ENCODE measurements at regions not wholly inside any gene's neighbourhood (a gene's known extent, or its start where the extent isn't known, plus 50 kb on each side); places are given as distances from the start of the nearest gene placed in this dataset.
A peak's percentile ranks its signal among the peaks of the same experiment; 100 is the strongest.

DNA sequence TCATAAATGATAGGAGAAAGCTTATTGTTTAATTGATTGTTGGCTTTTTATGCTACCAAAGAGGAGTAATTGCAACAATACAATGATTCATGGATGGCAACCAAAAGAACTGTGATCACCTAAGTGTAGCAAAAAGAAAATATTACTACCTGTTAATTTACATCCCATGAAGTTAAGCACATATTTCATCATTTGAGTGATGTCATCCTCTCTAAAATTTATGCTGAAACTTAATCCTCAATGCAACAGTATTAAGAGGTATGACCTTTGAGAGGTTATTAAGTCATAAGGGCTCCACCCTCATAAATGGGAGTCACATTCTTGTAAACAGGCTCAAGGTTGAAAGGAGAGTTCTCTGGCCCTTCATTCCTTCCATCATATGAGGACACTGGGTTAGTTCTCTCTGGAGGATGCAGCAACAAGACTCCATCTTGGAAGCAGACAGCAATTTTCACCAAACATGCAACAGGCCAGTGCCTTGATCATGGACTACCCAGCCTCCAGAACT, 190.6 kb upstream of the GRIK2 start:
- DNase-seq (ENCODE audit: low spot score) = no peak
- no peak for ATAC-seq

DNA sequence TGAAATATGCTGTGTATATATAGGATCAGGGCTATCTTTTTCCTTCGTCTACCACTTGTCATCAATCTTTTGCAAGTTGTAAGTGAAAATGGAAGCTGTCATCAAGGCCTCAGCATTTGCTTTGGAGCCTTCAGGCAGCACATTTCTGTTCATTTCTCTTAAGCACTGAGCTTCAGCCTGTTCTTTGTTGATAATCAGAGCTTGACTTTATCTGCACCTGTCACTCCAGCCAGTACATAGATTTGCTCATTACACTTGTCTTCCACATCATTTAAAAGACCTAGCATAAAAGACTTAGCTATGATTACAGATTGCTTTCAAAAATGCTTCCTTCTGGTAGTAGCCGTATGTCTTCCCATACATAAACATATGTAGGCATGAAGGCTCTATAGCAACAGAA, 189.8 kb upstream of the GRIK2 start:
- no peak for ATAC-seq
- DNase-seq (ENCODE audit: low spot score) = no peak

DNA sequence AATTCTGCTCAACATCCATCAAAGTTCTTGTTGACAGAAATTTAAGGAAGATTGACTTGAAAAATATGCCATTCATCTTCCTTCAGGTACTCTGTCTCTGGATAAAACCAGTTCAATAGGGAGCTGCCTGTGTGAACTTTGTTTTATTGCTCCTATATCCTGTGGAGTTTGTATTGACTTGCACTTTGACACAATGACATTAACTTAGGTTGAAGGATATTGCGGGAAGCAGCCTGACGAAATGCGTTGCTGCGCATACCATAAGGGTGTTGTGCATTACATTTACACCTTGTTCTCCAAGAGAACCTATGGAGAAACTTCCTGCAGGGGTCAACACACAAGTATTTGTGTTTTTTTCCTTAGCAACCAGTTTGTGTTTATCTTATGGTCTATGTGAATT, 185.4 kb upstream of the GRIK2 start:
- DNase-seq (ENCODE audit: low spot score) = no peak

DNA sequence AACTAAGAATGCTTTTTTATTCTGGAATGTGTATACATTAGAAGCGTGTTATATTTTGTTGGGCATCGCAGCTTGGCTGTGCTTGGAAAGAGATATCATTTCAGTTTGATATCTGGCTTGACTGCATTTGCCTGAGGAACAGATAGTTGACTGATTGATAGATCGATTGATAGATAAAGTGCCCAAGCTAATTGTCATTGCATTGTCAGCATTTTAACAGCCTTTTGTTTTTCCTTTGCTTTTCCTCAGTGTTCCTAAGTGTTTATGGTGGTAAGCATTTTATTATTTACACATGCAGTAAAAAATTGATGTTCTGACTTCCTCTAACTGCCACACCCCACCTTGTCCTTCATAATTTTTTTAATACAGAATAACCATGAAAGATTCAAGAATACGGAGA, 180.9 kb upstream of the GRIK2 start:
- ATAC-seq = no peak
- no peak for DNase-seq (ENCODE audit: low spot score)

More for the DNA sequence above, 185.4 kb upstream of the GRIK2 start:
- no peak for ATAC-seq

DNA sequence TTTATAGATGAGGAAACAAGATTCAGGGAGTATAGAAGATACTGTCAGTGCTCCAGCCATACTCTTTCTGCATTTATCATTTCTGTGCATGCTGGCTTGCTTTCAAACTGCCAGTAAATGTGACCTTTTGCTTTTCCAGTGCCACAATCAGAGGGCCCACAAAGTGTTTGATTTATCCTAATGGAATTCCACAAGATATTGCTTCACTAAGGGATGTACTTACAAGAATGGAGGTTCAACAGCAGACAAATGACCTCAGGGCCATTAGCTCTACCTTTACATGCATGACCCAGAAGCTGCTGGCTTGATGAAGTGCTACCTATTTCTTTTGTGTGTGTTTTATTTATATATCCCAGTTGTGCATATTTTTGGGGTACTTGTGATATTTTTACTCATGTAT, 171.5 kb upstream of the GRIK2 start:
- ATAC-seq = no peak
- DNase-seq (ENCODE audit: low spot score) = no peak

DNA sequence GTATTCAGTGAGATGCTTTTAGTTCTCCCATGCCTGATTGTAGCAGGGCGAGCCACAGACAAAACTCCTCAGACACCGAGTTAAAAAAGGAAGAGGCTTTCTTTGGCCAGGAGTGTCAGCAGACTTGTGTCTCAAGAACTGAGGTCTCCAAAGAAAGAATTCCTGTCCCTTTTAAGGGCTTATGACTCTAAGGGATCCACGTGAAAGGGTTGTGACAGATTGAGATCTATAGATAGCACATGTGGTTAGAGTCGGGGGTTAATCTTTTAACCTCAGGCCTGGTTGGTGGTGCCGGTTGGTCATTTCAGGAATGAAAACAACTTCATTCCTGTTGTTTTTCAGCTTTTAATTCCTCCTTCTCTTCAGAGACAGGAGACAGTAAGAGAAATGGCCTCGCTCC, 168.8 kb upstream of the GRIK2 start:
- ATAC-seq = no peak

DNA sequence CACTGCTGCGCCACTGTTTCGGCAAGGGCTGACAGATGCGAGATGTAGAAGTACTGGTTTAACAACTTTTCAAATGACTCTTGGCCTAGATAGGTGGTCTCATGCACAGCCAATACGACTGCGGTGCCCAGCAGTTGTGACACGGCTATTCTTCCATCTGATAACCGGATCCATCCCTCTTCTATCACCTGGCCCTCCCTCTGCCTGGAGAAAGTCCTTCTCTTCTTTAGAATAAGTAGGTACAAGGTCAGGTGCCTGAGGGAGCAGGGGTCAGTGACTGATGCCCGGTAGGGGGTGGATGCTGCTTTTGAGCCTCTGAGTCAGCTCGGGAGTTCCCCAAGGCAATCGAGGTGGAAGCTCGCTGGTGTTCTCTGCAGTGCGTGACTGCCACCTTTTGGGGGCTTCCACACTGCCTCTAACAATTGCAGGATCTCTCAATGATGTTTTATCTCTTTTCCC, 166.8 kb upstream of the GRIK2 start:
- ATAC-seq (no peak), DNase-seq (ENCODE audit: low spot score) (no peak)

More for the DNA sequence above, 168.8 kb upstream of the GRIK2 start:
- no peak for DNase-seq (ENCODE audit: low spot score)

DNA sequence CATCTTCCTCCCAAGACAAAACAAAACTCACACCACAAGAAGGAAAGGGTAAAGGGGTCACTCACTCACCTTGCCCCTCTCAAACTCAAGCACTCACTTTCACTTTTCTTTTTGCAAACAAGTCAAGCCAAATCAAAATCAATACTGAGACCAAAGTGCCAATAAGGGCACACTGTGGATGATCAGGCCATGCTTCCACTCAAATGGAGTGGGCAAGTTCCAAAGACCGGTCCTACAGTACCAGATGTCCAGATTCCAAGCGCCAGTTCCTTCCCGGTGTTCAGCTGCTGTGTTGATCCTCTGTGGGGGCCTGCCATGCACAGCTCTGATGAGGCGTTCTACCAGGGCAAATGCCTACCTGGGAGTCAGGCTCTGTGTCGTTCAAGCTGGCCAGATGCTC, 162.6 kb upstream of the GRIK2 start:
- ATAC-seq (peak; percentile 64), DNase-seq (ENCODE audit: low spot score) (no peak)

DNA sequence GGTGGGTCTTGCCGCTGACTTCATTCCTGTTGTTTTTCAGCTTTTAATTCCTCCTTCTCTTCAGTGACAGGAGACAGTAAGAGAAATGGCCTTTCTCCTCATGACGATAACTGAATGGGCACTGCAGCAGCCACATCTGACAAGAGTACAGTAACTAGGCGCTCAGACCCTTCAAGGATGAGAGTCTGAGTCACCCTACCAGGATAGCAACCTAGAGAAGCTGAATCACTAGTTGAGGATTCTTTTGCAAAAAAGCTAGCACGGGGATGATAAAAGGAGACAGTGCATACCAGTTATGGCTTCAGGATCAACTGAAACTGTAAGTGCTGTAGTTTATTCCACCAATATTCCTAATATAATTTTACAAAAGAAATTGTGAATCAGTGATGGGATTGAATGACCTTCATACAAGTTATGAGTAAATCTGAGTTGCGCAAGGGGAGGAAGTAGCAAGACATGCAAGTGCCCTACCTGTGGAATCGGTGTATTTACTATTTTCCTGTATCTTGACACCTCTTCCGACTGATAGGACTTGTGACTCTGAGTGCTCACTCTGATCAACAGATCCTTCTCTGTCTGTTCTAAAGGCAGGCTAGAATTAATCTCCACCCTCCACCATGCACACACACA, 161.8 kb upstream of the GRIK2 start:
- DNase-seq (ENCODE audit: low spot score) (no peak), ATAC-seq (no peak)

DNA sequence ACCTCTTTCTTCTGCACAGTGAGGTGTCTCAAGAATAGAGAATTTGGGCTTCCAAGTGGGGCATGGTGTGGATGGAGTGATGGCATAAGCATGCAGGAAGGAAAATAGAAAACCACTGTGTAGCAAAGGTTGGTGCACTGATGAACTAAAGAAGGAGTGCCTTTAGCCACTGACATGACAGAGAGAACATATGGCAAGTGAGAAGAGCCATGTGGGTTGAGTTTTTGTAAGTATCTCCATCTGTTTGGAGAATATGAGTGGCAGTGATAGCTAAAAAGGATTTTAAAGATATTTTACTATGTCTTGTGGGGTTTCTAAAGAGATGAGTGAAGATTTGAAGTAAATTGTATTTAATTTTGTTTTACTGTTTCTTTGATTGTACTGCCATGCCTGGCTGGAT, 160.5 kb upstream of the GRIK2 start:
- DNase-seq (ENCODE audit: low spot score) = no peak
- ATAC-seq = no peak

DNA sequence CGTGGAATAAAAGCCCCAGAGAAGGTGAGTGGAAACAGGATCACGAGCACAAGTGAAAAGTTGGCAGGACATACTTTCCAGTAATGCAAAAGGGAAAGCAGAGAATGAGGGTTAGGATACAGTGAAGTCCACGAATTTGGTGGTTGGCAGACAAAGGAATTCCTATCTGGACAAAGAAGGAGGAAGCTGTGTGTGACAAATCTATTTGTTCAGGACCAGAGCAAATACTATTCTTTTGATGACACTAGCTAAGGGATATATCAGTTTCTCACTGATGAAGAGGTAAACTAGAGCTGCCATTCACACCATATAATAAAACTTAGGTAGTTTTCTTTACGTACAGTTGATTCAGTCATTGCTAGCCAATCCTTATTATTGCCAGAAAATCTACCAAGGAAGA, 156.8 kb upstream of the GRIK2 start:
- DNase-seq (ENCODE audit: low spot score) (no peak), ATAC-seq (no peak)

DNA sequence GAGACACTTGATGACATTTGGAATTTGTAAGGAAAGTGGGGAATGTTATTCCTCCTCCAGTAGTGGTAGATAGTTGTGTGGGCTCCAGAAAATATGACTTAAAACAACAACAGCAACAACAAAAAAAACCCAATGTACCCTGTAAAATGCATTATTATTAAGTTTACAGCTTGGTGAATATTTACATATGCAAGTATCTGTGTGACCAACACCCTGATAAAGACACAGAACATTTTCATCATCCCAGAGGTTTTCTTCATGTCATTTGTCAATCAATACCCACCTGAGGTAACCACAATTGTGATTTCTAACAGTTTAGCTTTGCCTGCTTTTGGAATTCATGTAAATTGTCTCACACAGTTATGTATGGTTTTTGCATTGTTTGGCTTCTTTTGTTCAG, 152.1 kb upstream of the GRIK2 start:
- ATAC-seq = no peak
- no peak for DNase-seq (ENCODE audit: low spot score)

DNA sequence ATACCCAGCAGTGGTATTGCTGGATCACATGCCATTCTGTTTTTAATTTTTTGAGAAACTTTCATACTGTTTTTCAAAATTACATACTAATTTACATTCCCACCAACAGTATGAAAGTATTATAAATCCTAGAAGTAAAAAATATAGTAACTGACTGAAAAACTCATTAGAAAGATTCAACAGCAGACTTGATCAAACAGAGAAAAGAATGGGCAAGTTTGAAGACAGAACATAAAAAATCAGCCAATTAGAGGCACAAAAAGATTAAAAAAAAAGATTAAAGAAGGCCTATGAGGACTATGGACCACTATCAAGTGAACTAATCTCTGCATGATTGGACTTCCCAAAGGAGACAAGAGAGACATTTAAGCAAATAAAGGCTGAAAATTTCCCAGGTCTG, 144.0 kb upstream of the GRIK2 start:
- DNase-seq (ENCODE audit: low spot score) (no peak), ATAC-seq (no peak)

DNA sequence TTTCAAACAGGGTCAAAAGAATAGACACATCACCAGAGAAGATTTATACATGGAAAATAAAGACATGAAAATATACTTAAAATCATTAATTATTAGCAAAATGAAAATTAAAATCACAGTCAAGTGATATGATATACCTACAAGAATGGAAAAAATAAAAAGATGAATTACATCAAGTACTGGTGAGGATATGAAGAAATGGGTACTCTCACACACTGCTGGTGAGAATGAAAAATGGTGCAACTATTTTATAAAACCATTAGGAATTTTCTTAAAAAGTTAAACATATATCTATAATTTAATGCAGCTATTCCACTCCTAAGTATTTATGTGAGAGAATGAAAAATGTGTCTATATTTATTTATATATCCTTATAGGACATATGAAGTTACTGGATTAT, 136.3 kb upstream of the GRIK2 start:
- ATAC-seq (no peak), DNase-seq (ENCODE audit: low spot score) (no peak)

DNA sequence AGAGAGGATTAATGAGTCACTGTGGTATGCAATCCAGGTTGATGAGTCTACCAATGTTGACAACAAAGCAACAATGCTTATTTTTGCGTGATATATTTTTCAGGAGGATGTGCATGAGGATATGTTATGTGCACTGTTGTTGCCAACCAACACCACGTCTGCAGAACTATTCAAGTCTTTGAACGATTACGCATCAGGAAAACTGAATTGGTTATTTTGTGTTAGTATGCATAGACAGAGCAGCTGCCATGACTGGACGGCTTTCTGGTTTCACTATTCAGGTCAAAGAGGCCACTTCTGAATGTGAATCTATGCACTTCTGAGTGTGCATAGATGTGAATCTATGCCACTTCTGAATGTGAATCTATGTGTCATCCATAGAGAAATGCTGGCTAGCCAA, 134.0 kb upstream of the GRIK2 start:
- no peak for DNase-seq (ENCODE audit: low spot score)

DNA sequence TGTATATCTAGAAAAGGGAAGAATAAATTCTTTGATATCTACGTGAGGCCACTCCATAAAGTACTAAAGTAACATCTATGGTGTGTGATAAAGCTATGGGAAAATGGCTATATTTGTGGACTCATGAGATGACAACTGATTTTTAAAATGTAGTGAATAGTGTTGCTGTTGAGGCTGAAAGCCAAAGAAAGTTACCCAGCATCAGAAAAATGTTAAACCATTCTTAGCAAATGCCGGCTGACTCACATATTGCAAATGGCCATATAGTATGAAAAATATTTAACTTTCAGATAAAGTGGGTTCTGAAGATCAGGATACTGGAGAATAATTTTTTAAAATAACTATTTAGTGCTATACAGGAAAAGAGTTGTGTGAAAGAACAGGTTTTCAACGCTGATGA, 129.9 kb upstream of the GRIK2 start:
- ATAC-seq = no peak
- DNase-seq (ENCODE audit: low spot score) = no peak

More for the DNA sequence above, 134.0 kb upstream of the GRIK2 start:
- no peak for ATAC-seq

DNA sequence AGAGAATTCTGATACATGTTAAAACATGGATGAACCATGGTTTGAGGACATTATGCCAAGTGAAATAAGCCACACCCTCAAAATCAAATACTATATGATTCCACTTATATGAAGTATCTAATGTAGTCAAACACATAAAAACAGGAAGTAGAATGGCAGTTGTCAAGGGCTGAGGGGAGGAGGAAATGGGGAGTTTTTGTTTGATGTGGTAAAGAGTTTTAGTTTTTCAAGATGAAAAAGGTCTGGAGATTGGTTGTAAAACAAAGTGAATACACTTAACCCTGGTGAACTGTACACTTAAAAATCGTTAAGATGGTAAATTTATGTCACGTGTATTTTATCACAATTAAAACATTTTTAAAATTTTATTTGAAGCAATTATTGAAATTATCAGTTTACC, 127.4 kb upstream of the GRIK2 start:
- ATAC-seq (no peak), DNase-seq (ENCODE audit: low spot score) (no peak)

DNA sequence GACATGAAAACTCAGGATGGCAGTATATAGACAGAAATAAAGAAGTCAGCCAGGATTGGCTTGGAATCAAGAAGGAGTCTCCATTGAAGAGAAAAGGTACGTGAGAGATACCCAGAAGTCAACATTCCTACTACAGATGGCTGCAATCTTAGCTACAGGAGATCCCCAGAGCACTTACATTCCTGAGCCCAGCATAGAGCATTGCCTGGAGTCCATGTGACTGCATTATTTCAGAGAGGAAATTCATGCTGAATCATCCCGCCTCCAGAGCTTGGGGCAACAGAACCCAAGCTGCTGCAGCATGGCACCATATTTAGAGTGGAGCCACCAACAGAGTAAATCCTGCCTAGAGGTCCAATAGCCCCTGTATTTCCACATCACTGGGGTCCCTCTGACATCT, 125.0 kb upstream of the GRIK2 start:
- DNase-seq (ENCODE audit: low spot score) = no peak
- no peak for ATAC-seq

DNA sequence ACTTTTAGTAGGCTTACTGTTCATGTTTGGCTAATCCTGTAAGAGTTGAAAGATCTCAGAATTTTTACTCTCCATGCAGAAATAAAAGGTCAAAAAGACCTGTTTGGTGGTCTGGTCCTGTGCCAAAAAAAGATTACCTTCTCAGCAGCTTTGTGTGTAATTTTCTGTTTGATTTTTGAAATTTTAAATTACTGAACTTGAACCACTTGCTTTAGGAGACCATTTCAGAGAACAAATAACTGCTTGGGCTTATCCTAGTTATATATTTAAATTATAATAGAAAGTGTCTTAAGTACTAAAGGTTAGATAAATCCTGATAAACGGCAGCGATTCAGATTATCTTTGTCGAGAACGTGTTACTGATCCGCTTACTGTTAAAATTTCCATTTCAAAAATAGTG, 118.3 kb upstream of the GRIK2 start:
- DNase-seq (ENCODE audit: low spot score) = no peak
- no peak for ATAC-seq

DNA sequence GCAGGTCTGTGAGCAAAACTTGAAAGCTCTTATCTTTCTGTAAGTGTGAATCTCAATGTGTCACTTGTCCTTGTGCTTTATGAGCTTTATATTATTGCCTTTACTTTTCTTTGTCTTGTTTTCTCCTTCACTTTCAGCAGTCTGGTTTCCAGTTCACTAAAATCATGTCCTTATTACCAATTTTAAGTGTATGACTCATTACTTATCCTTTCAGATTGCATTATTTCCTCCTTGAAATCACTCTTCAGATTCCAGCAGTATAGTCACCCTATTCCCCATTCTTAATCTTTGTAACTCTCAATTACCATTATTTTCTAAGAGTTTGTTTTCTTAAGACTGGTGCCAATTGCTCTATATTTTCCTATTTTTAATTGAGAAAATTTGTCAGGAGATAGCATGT, 117.4 kb upstream of the GRIK2 start:
- ATAC-seq = no peak
- no peak for DNase-seq (ENCODE audit: low spot score)

DNA sequence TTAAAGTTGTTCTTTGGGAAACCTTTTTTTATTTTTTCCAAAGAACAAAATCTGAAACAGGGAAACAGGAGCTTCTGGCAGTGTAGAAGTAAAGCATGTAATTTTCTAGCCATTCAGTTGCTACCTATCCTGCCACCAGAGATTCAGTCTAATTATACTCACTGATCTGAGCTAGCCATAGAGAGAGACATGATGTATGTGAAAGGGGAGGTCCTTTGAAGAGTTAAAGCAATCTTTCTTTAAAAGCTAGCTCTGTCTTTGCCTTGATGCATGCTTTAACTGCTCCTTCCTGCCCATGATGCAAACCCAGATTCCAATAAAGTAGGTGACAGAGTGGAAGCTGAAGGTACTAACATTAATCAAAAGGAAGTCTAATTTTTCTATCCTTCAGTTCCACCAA, 114.1 kb upstream of the GRIK2 start:
- ATAC-seq = no peak
- DNase-seq (ENCODE audit: low spot score) = no peak

DNA sequence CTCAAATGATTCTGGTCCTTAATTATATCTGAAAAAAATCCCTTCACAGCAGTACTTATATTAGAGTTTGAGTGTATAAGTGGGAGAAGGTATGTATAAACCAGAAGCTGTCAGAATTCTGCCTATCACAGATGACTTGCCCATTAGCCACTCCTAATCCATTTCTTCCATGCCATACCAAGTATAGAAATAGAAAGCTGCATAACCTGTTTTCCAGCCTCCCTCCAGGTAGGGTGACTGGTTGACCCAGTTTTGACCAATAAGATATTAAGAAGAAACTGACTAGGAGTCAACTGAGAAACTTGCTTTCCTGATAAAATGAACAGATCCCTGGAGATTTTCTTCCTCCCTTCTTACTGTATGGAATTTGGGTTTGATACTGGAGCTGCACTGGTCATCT, 112.2 kb upstream of the GRIK2 start:
- ATAC-seq (no peak), DNase-seq (ENCODE audit: low spot score) (no peak)

DNA sequence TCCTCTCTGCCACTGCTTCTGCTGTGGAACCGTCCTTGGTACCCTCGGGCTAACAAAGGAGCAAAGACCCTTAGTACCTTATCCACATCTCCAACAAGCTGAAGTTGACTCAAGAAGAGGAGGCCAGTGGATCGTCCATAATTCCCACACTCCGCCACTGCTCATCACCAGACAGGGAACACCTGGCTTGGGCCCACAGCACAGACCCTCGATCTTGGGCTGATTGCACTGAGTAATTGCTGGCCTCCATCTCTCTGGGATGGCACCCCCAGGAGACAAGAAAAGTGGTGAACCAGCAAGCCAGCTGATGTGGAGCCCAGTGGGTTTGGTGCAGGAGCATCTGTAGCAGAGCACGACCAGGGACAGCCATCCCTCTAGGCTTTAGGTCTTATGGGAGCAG, 109.4 kb upstream of the GRIK2 start:
- ATAC-seq = no peak
- DNase-seq (ENCODE audit: low spot score) = no peak

All from left lobe of liver (tissue), 2 donors.